HS-27A (cell line): ENCODE measurements at regions not wholly inside any gene's neighbourhood (a gene's known extent, or its start where the extent isn't known, plus 50 kb on each side); places are given as distances from the start of the nearest gene placed in this dataset.
"Not testable (repeated sequence)": the region's sequence is repeated elsewhere in the genome, so short reads cannot be mapped to it uniquely, and the experiment has no call there.

Experiments
- DNase-seq: peaks from one replicate; pipeline ENCODE4 v3.0.0-alpha.2; 2012; ENCODE audit warnings: low read depth, missing footprints

GRCh38 chr9:16277471-16277960, 593.0 kb downstream of the BNC2 start:
- DNase-seq = no peak

GRCh38 chr9:16278326-16278999, 592.0 kb downstream of the BNC2 start:
- DNase-seq = no peak

- DNase-seq = no peak
These were observed 588.8 kb downstream of the BNC2 start for GRCh38 chr9:16281707-16282106.

- no peak for DNase-seq
These were observed 588.3 kb downstream of the BNC2 start for GRCh38 chr9:16282216-16282615.

GRCh38 chr9:16282718-16283117, 587.8 kb downstream of the BNC2 start:
- DNase-seq = no peak

GRCh38 chr9:16286160-16286559, 584.3 kb downstream of the BNC2 start:
- no peak for DNase-seq

- no peak for DNase-seq
These were observed 580.8 kb downstream of the BNC2 start for GRCh38 chr9:16289639-16290038.

GRCh38 chr9:16290169-16290568, 580.3 kb downstream of the BNC2 start:
- DNase-seq = no peak

- no peak for DNase-seq
These were observed 578.5 kb downstream of the BNC2 start for GRCh38 chr9:16291921-16292320.

- DNase-seq = no peak
These were observed 576.9 kb downstream of the BNC2 start for GRCh38 chr9:16293610-16294009.

- no peak for DNase-seq
These were observed 576.2 kb downstream of the BNC2 start for GRCh38 chr9:16294133-16294770.

GRCh38 chr9:16294940-16295339, 575.5 kb downstream of the BNC2 start:
- not testable (repeated sequence) for DNase-seq

- DNase-seq = not testable (repeated sequence)
These were observed 571.1 kb downstream of the BNC2 start for GRCh38 chr9:16299368-16299767.

- DNase-seq = no peak
These were observed 567.0 kb downstream of the BNC2 start for GRCh38 chr9:16303506-16303905.

GRCh38 chr9:16304301-16304700, 566.2 kb downstream of the BNC2 start:
- DNase-seq = no peak

- no peak for DNase-seq
These were observed 563.9 kb downstream of the BNC2 start for GRCh38 chr9:16306586-16306985.

GRCh38 chr9:16307626-16308195, 562.8 kb downstream of the BNC2 start:
- DNase-seq = no peak

GRCh38 chr9:16308645-16309044, 561.8 kb downstream of the BNC2 start:
- no peak for DNase-seq

- no peak for DNase-seq
These were observed 561.4 kb downstream of the BNC2 start for GRCh38 chr9:16309082-16309468.

- no peak for DNase-seq
These were observed 560.8 kb downstream of the BNC2 start for GRCh38 chr9:16309469-16310271.

GRCh38 chr9:16310278-16311110, 560.0 kb downstream of the BNC2 start:
- DNase-seq = no peak

- DNase-seq = no peak
These were observed 558.4 kb downstream of the BNC2 start for GRCh38 chr9:16312116-16312515.
